ENCODE measurements at regions not wholly inside any gene's neighbourhood (a gene's known extent, or its start where the extent isn't known, plus 50 kb on each side); places are given as distances from the start of the nearest gene placed in this dataset.

DNA sequence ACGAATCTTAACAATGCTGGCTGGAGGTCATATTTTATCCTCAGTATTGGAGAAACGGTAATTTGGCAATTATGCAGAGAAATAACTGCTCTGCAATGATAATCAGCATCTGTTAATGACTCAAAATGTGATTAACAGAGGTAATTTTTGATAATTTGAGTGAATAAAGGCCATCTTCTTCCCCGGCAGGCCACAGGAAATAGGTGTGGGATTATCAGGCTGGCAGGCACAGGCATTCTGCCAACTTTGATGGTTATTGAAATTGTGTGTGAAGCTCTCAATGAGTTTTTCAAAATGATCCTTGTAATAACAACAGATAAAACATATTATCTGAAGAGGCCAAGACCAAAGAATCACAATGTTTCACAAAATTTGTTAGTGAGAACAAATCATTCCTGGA is 309.0 kb downstream of the PTGER3 start:
- TF ChIP-seq POLR2A (IDR thresholded peaks at IDR 0.05) (no peak), EP300 (IDR thresholded peaks at IDR 0.05) (no peak)
- TF ChIP-seq, protein P1, sequence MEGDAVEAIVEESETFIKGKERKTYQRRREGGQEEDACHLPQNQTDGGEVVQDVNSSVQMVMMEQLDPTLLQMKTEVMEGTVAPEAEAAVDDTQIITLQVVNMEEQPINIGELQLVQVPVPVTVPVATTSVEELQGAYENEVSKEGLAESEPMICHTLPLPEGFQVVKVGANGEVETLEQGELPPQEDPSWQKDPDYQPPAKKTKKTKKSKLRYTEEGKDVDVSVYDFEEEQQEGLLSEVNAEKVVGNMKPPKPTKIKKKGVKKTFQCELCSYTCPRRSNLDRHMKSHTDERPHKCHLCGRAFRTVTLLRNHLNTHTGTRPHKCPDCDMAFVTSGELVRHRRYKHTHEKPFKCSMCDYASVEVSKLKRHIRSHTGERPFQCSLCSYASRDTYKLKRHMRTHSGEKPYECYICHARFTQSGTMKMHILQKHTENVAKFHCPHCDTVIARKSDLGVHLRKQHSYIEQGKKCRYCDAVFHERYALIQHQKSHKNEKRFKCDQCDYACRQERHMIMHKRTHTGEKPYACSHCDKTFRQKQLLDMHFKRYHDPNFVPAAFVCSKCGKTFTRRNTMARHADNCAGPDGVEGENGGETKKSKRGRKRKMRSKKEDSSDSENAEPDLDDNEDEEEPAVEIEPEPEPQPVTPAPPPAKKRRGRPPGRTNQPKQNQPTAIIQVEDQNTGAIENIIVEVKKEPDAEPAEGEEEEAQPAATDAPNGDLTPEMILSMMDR (IDR thresholded peaks at IDR 0.05): no peak
